Sigmoid colon (tissue), 4 donors: ENCODE measurements at regions not wholly inside any gene's neighbourhood (a gene's known extent, or its start where the extent isn't known, plus 50 kb on each side); places are given as distances from the start of the nearest gene placed in this dataset.

Source experiments
- POLR2A ChIP-seq, 2 donors: fragments of 450-650 bp; IDR thresholded peaks; one replicate each; pipeline ENCODE4 v1.6.1; 2016; ENCODE audit warnings: antibody characterized with exemption in 2 of 2, mild to moderate bottlenecking in 2 of 2, moderate library complexity in 2 of 2
- POLR2AphosphoS5 ChIP-seq, 4 donors: sonication (generic); formaldehyde crosslinking; IDR thresholded peaks; one replicate each; pipeline ENCODE4 v1.6.1; 2017; ENCODE audit warnings: antibody characterized with exemption in 4 of 4
- TF ChIP-seq, protein P1 (sequence below), 4 experiments: fragments of 450-650 bp in 3 of 4; fragments of 200-600 bp in 1 of 4; IDR thresholded peaks; one replicate each; pipeline ENCODE4 v1.5.1; 2016 to 2019; ENCODE audit warnings: antibody characterized with exemption in 4 of 4, mild to moderate bottlenecking in 3 of 4, moderate library complexity in 2 of 4

DNA sequence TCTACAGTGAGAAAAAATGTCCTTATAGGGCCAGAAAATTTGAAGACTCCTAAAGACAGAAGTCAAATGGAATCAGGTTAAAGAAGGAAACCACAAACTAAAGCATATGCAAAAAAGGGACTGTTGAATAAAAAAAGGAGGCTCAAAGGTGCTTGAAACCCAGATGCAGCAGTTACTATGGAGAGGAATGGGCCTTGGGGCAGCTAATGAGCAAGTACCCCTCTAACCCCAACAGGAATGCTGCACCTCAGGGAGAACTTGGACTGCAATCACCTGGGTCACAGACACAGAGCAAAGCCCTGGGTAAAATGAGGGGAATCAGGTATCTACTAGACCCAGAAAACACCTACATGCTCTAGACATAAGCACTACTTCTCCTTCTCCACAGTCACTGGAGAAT is 313.9 kb downstream of the UBE3D start:
- TF ChIP-seq, protein P1, sequence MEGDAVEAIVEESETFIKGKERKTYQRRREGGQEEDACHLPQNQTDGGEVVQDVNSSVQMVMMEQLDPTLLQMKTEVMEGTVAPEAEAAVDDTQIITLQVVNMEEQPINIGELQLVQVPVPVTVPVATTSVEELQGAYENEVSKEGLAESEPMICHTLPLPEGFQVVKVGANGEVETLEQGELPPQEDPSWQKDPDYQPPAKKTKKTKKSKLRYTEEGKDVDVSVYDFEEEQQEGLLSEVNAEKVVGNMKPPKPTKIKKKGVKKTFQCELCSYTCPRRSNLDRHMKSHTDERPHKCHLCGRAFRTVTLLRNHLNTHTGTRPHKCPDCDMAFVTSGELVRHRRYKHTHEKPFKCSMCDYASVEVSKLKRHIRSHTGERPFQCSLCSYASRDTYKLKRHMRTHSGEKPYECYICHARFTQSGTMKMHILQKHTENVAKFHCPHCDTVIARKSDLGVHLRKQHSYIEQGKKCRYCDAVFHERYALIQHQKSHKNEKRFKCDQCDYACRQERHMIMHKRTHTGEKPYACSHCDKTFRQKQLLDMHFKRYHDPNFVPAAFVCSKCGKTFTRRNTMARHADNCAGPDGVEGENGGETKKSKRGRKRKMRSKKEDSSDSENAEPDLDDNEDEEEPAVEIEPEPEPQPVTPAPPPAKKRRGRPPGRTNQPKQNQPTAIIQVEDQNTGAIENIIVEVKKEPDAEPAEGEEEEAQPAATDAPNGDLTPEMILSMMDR (IDR thresholded peaks at IDR 0.05), result no peak
- TF ChIP-seq POLR2A (IDR thresholded peaks at IDR 0.05), result no peak
- no peak for TF ChIP-seq POLR2AphosphoS5 (IDR thresholded peaks at IDR 0.05)
